ENCODE measurements at regions not wholly inside any gene's neighbourhood (a gene's known extent, or its start where the extent isn't known, plus 50 kb on each side); places are given as distances from the start of the nearest gene placed in this dataset.
"Not testable (repeated sequence)": the region's sequence is repeated elsewhere in the genome, so short reads cannot be mapped to it uniquely, and the experiment has no call there.

DNA sequence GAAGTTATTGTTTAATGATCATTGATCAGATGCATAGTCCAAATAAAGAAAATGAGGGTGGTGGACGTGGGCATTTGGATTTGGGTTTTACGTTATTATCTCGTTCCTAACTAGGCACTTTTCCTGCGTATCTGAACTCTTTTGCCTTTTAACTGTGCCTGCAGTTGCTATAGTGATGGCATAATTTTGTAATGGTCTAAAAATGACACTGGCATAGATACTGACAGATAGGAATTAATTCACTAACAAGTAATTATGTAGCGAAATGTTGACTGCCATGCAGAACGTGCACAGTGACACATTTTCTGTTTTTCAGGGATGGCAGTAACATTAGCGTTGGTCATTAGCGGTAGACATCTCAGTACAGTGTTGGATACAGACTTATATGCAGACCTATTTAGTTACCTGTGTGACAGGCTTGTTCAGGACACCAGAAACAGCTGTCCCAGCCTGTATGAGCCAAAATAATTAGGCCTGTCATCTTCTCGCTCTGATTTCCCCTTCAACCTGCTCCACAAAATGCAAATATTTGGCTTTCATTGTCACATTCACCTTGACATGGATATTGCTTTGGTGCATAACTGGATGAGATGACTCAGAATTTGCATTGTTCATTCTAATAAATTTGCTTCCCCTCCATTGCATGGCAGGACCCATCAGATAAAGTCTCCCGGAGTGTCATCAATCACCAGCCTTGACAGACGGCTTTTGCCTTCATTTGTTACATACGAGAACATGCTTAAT, 413.3 kb upstream of the IRX1 start:
- DNase-seq = no peak

DNA sequence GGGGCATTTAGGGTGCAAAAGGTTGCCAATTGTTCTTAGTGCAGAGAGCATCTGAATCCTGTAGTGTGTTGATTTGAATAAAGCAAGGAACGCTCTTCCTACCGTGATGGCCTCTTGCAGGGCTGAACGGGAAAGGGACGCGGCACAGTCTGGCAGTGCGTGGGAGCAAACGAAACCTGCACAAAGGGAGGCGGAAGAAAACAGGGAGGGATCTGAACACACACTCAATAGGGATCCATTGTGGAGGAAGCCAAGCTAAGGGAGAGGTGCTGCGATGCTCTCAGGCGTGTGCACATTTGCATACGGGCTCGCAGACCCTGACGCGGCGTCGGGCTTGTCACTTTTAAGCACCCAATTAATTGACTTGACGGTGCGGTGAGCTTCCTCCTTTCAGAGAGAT, 414.0 kb upstream of the IRX1 start:
- no peak for DNase-seq

DNA sequence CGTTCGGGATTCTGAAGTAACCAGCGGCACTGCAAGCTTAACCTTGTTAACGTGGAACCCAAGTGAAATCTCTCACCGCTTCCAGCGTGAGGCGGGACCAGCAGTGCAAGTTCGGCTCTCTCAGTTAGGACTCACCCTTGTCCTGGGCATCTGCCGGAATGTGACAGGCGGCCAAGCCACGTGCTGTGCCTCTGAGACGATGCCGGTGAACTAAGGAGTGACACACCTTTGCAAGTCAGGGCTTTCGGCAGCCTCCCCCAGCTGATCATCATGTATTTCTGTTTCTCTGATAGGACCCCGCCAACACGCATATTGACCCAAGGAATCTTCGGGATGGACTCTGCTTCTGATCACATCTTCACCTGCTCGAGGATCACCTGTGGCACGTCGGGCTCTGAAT, 415.0 kb upstream of the IRX1 start:
- no peak for DNase-seq

DNA sequence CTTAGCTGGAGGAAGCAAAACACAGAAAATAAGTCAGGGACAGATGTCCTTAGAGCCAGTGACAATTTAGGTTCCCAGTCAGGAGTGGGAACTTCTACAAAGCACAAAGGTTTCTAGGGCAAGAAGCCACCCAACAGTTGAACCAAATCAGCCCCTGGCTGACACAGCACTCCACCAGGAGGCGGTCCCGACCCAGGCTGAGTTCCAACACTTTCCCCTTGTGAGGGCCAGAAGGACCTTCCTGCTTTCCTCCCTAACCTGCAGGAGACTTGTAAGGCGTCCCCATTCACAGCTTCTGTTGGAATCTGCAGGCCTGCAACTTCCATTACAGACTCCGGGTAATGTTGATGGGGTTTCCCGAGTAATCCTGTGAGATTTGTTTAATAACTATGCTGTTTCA, 416.4 kb upstream of the IRX1 start:
- DNase-seq = peak in 1 of 2 experiments; percentile 10

DNA sequence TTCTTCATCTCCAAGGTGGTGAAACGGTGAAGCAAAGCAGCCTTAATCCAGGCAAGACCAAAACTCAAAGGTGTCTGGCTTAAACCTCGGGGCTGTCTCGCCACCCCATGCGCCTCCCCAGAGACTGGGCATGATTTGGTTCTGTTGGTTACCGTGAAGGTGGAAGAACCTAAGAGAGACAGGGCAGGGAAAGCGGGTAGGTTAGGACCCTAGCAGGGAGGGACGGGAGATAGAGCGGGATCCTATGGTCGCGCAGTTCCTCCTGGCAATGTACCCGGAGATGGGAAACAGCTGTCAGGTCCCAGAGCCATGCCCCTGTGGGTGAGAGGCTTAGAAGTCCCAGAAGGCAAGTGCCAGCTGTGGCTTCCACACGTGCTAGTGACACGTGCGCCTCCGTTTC, 418.3 kb upstream of the IRX1 start:
- no peak for DNase-seq

DNA sequence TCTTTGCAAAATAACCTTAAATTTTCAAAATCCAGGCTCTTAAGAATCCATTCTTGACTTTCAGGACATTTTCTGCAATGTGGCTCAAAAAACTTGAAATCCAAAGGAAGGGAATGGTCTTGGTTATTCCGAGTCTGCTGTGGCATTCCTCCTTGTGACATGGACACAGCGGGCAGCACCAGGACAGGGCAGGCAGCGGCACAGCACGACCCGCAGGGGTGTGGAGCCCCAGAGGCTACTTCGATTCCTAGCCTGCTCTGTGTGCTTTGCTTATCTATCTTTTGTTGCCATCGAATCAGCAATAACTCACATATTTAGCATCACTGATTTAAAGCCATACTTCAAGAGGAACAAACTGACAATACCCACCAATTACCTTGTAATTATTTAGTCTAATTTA, 420.2 kb upstream of the IRX1 start:
- DNase-seq = no peak

DNA sequence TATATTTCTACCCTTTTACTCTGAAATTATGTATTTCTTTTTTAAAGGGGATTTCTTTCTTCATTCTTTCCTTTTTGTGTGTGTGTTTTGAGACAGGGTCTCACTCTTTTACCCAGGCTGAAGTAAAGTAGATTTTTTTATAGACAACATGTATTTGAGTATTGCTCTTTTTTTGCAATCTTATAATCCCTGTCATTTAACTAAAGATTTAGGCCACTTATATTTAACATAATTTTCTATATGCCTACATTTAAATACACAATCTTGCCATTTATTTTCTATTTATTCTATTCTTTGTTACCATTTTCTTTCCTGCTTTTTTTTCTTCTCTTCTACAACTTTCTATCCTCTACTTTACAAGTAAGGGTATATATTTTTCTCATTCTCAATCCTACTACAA, 416.0 kb upstream of the IRX2 start:
- no peak for DNase-seq

DNA sequence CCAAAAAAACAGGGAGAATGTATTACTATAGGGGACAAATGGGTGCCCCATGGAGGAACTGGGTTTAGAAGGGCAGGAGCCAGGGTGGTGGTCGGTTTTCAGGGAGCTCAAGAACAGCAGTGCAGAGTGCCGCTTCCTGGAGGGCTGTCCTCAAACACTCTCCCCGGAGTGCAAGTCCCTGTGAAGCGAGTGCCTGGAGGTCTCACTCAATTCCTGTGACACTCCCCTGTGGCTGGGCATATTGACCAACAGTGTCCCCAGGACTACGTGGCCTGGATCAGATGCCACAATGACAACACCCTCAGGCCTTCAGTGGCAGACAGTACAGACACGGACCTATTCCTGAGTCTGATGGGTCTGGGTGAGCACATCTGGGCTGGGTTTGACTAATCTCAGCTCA, 412.1 kb upstream of the IRX2 start:
- DNase-seq = no peak

DNA sequence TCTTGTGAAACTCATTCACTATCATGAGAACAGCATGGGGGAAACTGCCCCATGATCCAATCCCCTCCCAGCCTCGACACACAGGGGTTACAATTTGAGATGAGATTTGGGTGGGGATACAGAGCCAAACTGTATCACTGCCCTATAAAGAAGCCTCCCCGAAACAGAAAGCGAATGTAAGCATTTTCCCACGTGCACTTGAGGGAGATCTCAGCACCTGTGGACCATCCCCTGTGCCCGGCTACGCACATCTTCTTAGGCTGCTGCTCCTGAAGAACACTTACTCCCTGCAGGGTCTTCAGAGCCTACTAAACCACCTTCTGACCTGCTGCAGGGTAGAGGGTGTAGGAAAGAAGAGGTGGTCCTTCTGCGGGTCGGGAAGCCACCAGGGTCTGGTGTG, 410.2 kb upstream of the IRX2 start:
- no peak for DNase-seq

DNA sequence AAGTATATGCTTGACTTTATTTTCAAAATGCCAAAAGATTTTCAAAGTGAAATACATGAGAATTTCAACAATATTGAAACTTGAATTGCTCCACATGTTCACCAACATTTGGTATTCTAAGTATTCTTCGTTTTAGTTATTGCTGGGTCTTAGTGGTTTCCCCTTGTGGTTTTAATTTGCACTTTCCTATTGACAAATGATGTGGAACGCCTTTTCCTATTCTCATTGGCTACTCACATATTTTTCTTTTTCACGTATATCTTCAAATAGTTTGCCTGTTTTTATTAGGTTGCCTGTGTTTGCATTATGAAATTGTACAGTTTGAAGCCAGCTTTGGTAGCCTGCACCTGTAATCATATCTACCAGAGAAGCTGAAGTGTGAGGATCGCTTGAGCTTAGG, 405.7 kb upstream of the IRX2 start:
- DNase-seq = no peak

DNA sequence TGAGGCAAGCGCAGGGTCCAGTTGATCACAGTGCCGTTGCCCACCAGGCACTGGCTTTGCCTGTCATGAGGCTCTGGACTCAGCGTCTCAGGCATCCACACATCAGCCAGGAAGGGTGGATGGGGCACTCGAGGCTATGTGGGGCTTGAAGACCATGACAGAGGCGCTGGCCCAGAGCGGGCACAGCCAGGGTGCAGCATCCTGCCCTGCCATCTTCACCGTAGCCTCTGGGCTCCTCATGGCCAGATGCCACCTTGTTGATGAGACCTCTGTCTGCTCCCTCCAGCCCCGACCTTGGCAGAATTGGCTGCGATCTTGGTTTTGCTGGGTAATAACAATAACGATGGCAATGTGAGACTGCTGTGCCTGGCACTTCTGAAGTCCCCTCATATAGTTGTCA, 404.2 kb upstream of the IRX2 start:
- DNase-seq = no peak

DNA sequence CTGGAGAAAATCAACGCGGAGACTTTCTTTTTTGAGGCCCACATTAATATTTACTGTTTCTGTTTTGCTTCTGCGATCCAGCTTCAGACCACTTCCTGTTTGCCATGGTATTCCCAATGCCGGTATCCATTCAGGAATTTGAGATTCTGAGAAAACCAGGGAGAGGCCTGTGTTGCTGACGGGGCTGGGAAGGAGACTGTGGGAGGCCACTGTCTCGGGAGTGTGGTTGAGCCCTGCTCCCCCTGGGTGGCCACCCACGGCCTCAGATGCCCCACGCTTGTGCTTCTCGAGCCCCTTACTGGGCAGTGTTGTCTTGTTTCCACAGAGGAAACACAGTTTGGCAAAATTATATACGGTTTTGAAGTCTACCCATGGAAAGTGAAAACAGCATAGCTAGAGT, 403.6 kb upstream of the IRX2 start:
- DNase-seq = no peak

DNA sequence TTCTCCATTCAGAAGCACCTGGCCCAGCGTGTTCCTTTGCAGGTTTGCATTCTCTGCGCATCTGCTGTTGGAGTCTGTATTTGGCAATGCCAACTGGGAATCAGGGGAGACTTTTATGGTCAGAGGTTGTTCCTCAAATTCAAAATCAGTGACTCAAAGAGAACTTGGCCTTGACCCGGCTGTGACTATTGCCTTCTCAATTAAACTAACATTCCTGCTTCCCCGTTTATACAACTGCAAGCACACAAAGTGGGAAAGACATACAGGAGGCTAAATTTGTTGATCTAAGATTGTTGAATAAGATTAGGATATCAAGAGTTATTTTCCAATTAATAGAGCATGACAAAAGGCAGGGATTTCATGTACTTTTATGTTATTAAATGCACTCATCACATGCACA, 402.4 kb upstream of the IRX2 start:
- DNase-seq = no peak

DNA sequence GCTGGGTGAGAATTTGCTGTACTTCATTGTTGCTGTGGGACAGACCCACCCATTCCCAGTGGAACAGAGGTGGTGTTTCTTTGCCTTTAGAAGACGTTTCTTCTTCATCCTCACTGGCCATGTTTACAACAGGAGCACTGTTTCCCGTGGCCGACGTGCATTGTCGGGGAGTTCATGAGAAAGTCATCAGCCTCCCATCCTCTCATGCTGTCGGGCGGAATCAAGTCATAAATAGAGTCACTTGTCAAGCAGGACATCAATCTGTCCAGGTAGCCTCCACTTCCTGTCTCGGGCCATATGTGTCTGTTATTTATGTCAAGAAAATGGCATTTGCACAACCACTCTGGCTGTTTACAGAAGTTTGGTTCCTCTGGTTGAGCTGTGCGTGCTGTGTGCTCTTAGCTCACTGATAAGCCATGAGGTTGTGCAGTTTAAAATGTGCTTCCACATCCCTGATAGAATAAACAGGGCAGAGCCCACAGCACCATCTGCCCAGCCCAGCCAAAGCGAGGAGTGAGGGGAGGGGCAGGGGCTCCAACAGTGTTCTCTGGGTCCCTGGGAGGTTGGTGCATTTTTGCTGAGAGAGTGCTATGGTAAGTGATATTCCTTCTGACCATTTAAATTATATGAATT, 401.9 kb upstream of the IRX2 start:
- DNase-seq = peak in 1 of 2 experiments; percentile 27

DNA sequence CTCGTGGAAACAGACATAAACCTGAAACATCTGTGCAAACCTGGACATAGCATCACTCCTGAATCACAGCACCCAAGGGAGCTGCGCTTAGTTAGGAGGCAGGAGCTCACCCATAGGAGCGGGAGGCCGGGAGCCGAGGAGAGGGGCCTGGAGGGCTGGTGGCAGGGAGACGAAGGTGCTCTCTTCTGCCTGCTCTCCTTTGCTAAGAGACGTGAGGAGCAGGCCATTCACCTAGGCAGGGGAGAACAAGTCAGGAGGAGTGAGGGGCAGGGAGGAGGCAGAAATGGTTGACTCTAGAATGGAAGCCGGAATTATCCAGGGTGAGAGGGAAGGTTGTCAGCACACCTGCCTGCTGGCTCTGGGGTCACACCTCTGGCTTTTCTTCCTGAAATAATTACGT, 398.4 kb upstream of the IRX2 start:
- no peak for DNase-seq

DNA sequence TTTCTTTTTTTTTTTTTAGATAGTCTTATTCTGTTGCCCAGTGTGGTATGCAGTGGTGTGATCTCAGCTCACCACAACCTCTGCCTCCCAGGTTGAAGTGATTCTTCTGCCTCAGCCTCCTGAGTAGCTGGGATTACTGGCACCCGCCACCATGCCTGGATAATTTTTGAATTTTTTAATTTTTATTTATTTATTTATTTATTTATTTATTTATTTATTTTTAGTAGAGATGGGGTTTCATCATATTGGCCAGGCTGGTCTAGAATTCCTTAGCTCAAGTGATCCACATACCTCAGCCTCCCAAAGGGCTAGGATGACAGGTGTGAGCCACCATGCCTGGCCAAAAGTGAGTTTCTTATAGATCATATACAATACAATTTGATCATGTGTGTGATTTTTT, 395.9 kb upstream of the IRX2 start:
- not testable (repeated sequence) for DNase-seq

DNA sequence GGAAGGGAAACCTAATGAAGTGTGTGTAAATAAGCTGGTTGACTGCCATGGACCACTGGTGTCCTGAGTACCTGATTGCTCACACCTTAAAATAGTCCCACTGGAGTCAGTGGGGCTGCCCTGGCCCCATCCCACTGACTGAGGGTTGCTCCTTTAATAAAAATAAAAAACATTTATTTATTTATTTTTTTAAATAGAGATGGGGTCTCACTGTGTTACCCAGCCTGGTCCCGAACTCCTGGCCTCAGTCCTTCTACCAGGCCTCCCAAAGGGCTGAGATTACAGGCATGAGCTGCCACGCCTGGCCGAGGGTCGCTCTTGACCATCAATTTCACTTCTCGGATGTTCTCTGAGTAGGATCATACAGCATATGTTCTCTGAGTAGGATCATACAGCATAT, 394.2 kb upstream of the IRX2 start:
- no peak for DNase-seq

DNA sequence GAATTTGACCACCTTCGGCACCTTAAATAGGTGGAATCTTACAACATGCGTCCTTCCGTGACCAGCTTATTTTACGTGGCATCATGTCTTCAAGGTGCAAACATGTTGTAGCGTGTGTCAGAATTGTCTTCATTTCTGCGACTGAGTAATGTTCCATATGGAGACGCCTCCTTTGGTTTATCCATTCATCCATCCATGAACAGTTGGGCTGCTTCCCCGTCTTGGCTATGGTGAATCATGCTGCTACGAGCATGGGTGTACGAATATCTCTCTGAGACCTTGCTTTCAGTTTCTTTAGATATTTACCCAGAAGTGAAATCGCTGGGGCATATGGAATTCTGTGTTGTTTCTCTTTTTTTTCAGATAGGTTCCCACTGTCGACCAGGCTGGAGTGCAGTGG, 391.9 kb upstream of the IRX2 start:
- no peak for DNase-seq

DNA sequence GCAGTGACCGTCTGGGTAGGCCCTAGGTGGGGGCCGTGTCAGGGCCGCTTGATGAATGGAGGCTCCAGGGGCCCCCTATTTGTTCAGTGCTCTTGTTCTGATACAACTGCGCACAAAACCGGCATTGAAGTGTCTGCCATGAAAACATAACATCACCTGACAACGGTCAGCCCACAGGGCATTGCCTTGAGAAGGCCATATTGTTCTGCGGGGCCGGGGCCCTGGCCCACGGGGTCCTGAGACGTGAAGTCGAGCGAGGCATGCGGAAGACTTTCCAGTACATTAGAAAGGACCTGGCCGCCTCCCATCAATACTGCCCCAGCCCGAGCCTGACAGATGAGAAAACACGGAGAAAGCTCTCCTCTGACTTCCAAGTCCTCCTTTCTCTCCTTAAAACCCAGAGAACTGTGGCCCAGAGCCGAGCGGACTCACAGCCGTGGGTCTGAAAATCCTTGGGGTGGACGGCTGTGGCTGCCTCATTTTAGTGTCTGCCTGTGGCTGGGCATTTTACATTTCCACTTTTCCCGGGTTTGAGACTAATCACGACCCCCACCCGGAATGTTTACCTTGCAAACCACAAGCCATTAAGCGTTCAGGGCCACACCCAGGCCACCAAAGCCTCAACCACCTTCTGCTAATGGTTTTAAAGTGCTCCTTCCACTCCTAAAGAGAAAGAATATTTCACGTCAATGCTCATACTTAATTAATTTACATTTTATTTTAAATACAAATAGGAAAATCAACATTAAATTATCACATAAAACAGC, 391.0 kb upstream of the IRX2 start:
- no peak for DNase-seq

DNA sequence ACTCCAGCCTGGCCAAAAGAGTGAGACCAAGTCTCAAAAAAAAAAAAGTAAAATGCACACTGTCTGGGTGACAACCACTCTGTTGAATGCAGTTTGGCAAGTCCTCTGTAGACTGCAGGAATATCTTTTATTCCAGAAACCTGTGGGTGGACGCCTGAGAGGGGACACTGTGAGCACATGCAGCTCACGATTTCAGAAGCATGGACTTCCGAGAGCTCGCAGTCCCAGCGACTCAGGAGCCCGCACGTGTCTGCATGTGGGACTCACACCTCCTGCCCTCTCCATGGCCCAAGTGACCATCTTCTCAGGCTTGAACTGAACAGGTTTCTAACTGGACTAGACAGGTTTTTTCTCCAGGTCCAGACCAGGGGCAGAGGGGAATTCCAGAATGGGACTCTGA, 388.6 kb upstream of the IRX2 start:
- DNase-seq = no peak

DNA sequence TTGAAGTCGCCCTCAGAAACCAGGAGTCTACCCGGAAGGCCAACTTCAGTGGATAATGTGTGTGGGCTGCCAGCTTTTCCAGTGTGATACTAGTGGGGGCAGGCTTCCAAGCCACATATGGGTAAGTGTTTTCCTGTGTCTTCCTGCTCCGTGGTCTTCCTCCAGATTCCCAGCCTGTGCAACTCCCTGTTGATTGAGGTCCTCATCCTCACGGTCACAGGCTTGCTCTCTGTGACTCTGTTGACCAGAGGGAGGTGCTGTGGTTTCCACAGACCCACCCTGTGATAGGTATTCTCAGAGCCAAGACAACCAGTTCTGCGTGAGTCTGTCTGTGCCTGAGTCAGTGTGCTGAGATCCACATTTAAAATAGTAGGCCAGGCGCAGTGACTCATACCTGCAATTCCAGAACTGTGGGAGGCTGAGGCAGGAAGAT, 388.0 kb upstream of the IRX2 start:
- DNase-seq = no peak

DNA sequence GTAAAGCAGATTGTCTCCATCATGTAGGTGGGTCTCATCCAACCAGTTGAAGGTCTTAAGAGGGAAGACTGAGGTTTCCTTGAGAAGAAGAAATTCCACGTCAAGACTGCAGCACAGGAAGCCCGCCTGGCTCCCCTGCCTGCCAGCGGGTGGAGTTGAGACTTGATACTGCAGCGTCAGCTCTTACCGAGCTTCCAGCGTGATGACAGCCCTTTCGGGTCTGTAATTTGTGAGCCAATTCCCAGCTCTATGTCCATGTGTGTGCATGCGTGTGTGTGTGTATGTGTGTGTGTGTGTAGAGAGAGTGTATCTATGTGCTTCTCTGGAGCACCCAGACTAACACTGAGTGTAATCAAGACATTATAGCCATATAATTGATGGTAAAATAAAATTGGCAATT, 379.7 kb upstream of the IRX2 start:
- no peak for DNase-seq

DNA sequence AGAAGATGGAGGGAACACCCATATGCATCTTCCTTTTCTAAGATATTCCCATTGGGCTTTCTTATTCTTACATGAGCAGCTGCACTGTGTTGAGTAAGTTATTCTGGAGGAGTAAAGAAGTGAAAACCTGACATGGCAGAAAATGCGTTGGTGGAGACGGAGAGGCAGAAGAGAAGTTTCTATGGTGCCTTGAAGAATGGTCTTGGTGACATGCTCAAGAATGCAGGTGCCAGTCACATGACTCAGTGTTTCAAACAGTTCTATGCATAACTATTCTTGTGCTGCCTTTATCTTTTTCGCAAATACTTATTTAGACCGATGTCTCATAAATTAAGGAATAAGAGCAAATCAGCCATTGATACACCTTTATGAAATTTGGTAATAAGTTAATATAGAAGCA, 377.8 kb upstream of the IRX2 start:
- no peak for DNase-seq

DNA sequence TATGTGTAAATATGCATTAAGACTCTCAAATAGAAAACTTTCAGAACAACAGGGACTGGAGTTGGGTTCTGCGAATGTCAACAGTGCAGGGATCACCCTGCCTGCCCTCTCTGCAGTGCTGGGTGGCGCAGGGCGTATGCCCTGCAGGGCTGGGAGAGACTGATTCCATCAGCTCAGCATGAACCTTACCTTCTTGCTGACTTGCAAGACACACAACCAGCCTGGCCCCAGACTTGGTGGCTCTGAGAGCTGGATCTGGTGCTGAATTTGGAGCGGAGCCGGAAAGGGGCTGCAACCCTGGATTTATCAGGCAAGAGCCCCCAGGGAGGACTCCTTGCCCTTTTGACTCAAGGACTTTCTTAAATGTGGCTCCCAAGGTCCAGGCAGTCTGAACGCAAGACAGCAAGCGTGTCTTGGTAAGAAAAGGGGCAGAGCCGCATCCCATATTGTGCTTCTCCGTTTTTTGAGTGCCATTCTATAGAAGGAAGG, 376.0 kb upstream of the IRX2 start:
- DNase-seq = no peak

Data from NCI-H524 (cell line).